ENCODE measurements at regions not wholly inside any gene's neighbourhood (a gene's known extent, or its start where the extent isn't known, plus 50 kb on each side); places are given as distances from the start of the nearest gene placed in this dataset.

GRCh38 chr15:77855871-77856270 is 221.6 kb downstream of the TBC1D2B start:
- ATAC-seq (ENCODE audit: low read depth) (no peak), DNase-seq (ENCODE audit: low spot score) (no peak)
- Histone ChIP-seq H3K27me3 (ENCODE audit: insufficient read depth, poor library complexity, severe bottlenecking) (no peaks in the 10 kb centered on the region), H3K27ac (ENCODE audit: poor library complexity, severe bottlenecking) (no peak overlapping the region), H3K4me3 (ENCODE audit: severe bottlenecking) (no peak overlapping the region), H3K36me3 (ENCODE audit: low read depth) (no peaks in the 10 kb centered on the region), H3K9me3 (ENCODE audit: severe bottlenecking) (no peaks in the 10 kb centered on the region), H3K4me1 (ENCODE audit: insufficient read depth, poor library complexity, severe bottlenecking) (peaks cover 8% of the 10 kb centered on the region)
- TF ChIP-seq, protein P1, sequence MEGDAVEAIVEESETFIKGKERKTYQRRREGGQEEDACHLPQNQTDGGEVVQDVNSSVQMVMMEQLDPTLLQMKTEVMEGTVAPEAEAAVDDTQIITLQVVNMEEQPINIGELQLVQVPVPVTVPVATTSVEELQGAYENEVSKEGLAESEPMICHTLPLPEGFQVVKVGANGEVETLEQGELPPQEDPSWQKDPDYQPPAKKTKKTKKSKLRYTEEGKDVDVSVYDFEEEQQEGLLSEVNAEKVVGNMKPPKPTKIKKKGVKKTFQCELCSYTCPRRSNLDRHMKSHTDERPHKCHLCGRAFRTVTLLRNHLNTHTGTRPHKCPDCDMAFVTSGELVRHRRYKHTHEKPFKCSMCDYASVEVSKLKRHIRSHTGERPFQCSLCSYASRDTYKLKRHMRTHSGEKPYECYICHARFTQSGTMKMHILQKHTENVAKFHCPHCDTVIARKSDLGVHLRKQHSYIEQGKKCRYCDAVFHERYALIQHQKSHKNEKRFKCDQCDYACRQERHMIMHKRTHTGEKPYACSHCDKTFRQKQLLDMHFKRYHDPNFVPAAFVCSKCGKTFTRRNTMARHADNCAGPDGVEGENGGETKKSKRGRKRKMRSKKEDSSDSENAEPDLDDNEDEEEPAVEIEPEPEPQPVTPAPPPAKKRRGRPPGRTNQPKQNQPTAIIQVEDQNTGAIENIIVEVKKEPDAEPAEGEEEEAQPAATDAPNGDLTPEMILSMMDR (IDR thresholded peaks at IDR 0.05; ENCODE audit: poor library complexity, severe bottlenecking) = no peak

GRCh38 chr15:77854980-77855379 is 222.3 kb upstream of the LINGO1 start:
- Histone ChIP-seq H3K36me3 (ENCODE audit: low read depth) (no peaks in the 10 kb centered on the region), H3K4me1 (ENCODE audit: insufficient read depth, poor library complexity, severe bottlenecking) (peaks cover 8% of the 10 kb centered on the region), H3K27ac (ENCODE audit: poor library complexity, severe bottlenecking) (no peak overlapping the region), H3K4me3 (ENCODE audit: severe bottlenecking) (no peak overlapping the region), H3K27me3 (ENCODE audit: insufficient read depth, poor library complexity, severe bottlenecking) (no peaks in the 10 kb centered on the region), H3K9me3 (ENCODE audit: severe bottlenecking) (no peaks in the 10 kb centered on the region)
- ATAC-seq (ENCODE audit: low read depth) (no peak), DNase-seq (ENCODE audit: low spot score) (no peak)
- TF ChIP-seq, protein P1 (IDR thresholded peaks at IDR 0.05; ENCODE audit: poor library complexity, severe bottlenecking) = no peak

- no peaks in the 10 kb centered on the region for H3K9me3 ChIP-seq (ENCODE audit: severe bottlenecking)
These were observed 221.2 kb upstream of the LINGO1 start for GRCh38 chr15:77853910-77854309.

GRCh38 chr15:77853008-77853328 is 220.3 kb upstream of the LINGO1 start:
- H3K36me3 ChIP-seq (ENCODE audit: low read depth) = no peaks in the 10 kb centered on the region
- no peak for ATAC-seq (ENCODE audit: low read depth)

More at GRCh38 chr15:77853910-77854309, 221.2 kb upstream of the LINGO1 start:
- H3K27ac ChIP-seq (ENCODE audit: poor library complexity, severe bottlenecking) = no peak overlapping the region
- TF ChIP-seq, protein P1 (IDR thresholded peaks at IDR 0.05; ENCODE audit: poor library complexity, severe bottlenecking) = no peak
- no peaks in the 10 kb centered on the region for H3K27me3 ChIP-seq (ENCODE audit: insufficient read depth, poor library complexity, severe bottlenecking)
- no peak overlapping the region for H3K4me3 ChIP-seq (ENCODE audit: severe bottlenecking)
- DNase-seq (ENCODE audit: low spot score) (no peak), ATAC-seq (ENCODE audit: low read depth) (no peak)
- H3K36me3 ChIP-seq (ENCODE audit: low read depth) = no peaks in the 10 kb centered on the region
- H3K4me1 ChIP-seq (ENCODE audit: insufficient read depth, poor library complexity, severe bottlenecking) = peaks cover 8% of the 10 kb centered on the region

More at GRCh38 chr15:77853008-77853328, 220.3 kb upstream of the LINGO1 start:
- DNase-seq (ENCODE audit: low spot score) = no peak
- Histone ChIP-seq H3K4me1 (ENCODE audit: insufficient read depth, poor library complexity, severe bottlenecking) (peaks cover 8% of the 10 kb centered on the region), H3K27me3 (ENCODE audit: insufficient read depth, poor library complexity, severe bottlenecking) (peaks cover 4% of the 10 kb centered on the region), H3K4me3 (ENCODE audit: severe bottlenecking) (no peak overlapping the region), H3K9me3 (ENCODE audit: severe bottlenecking) (no peaks in the 10 kb centered on the region), H3K27ac (ENCODE audit: poor library complexity, severe bottlenecking) (no peak overlapping the region)
- TF ChIP-seq, protein P1 (IDR thresholded peaks at IDR 0.05; ENCODE audit: poor library complexity, severe bottlenecking) = no peak

Data from RWPE2 (cell line).